ENCODE measurements at regions not wholly inside any gene's neighbourhood (a gene's known extent, or its start where the extent isn't known, plus 50 kb on each side); places are given as distances from the start of the nearest gene placed in this dataset.

GRCh38 chr1:199155166-199156019 lies 516.6 kb downstream of the PTPRC start:
- no peak overlapping the region for H3K27ac ChIP-seq
- no peak for TF ChIP-seq CTCF (conservative IDR thresholded peaks at IDR 0.05)

DNA sequence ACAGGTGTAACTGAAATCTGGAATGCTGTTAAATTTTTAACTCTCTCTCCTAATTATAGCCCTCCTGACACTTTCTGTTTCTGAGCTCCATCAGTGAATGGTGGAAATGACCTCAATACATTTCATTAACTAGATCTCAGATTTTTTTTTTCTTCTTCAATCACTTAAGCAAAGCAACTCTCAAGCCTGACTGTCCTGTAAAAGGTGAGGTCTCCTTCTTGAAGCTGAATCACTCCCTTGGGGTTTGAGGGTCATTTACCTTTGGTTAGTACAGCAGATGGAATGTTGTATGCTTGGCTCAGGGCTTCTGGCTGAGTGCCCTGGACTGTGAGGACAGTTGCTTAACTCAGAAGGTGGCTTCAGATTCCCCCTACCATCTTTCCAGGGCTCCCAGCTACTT lies 518.7 kb downstream of the PTPRC start:
- H3K27ac ChIP-seq = no peak overlapping the region
- no peak for TF ChIP-seq CTCF (conservative IDR thresholded peaks at IDR 0.05)

GRCh38 chr1:199160521-199161318 lies 521.9 kb downstream of the PTPRC start:
- no peak for TF ChIP-seq CTCF (conservative IDR thresholded peaks at IDR 0.05)
- H3K27ac ChIP-seq = no peak overlapping the region

DNA sequence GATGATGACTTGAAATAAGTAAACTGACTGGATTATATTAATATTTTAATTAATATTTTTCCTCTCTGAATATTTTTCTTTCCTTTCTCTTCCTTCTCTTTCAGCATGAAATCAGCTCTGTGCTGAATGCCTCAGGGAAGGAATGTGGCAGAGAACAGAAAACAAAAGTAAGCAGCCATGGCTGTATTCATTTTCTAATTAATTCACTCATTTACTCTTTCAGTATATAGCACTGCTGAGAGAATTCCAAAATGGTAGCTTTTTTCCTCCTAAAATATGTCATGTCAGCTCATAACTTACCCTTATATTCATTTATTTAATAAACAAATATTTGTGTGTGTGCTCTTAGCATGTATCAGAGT lies 522.5 kb downstream of the PTPRC start:
- no peak for TF ChIP-seq CTCF (conservative IDR thresholded peaks at IDR 0.05)
- H3K27ac ChIP-seq = no peak overlapping the region

DNA sequence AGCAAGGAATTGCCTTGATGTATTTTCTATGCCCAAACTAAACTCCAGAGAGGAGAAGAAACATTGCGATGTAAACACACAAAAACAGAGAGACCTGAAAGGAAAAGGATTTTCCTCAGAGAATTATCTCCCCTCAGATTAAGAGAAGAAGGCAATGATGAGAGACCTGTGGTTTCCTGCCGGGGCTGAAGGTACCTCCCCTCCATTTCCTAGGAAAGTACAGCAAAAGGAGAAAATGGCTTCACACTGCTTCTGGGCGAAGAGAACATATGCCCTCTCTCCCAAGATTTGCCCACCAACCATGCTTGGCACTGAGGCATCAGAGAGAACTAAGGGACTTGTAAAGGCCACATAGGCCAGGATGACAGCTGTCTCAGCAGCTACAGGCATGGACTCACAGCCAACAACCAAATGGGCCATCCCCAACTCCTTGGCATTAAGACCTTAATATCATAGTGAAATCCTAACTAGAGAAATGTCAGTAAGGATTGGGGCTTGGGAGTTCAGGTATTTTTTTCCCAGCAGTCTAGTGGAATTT lies 523.0 kb downstream of the PTPRC start:
- no peak overlapping the region for H3K27ac ChIP-seq
- no peak for TF ChIP-seq CTCF (conservative IDR thresholded peaks at IDR 0.05)

GRCh38 chr1:199163267-199163666 lies 524.4 kb downstream of the PTPRC start:
- H3K27ac ChIP-seq = no peak overlapping the region
- no peak for TF ChIP-seq CTCF (conservative IDR thresholded peaks at IDR 0.05)

- no peak overlapping the region for H3K27ac ChIP-seq
- no peak for TF ChIP-seq CTCF (conservative IDR thresholded peaks at IDR 0.05)
Measured at GRCh38 chr1:199163670-199164069, 524.8 kb downstream of the PTPRC start.

Data from VCaP (cell line).